ENCODE measurements at regions not wholly inside any gene's neighbourhood (a gene's known extent, or its start where the extent isn't known, plus 50 kb on each side); places are given as distances from the start of the nearest gene placed in this dataset.

GRCh38 chr13:103521532-103521931 lies 455.3 kb upstream of the SLC10A2 start:
- TF ChIP-seq JUNB (IDR thresholded peaks at IDR 0.05; ENCODE audit: unreplicated experiment): no peak
- TF ChIP-seq EZH2 (IDR thresholded peaks at IDR 0.05; ENCODE audit: low read depth, unreplicated experiment): no peak
- TF ChIP-seq CTCF (conservative IDR thresholded peaks at IDR 0.05; ENCODE audit: low read depth in 2 of 2): no peak
- TF ChIP-seq EZH2phosphoT487 (IDR thresholded peaks at IDR 0.05; ENCODE audit: unreplicated experiment): no peak
- no peak for TF ChIP-seq POLR2AphosphoS5 (IDR thresholded peaks at IDR 0.05; ENCODE audit: low read depth)
- no peak for TF ChIP-seq REST (IDR thresholded peaks at IDR 0.05; ENCODE audit: unreplicated experiment)
- TF ChIP-seq CREB1 (CRISPR knock-in tag; IDR thresholded peaks at IDR 0.05; ENCODE audit: low read depth): no peak
- no peak for TF ChIP-seq ZNF331 (CRISPR knock-in tag; IDR thresholded peaks at IDR 0.05; ENCODE audit: low read depth)
- no peak for TF ChIP-seq ETS1 (IDR thresholded peaks at IDR 0.05)

Data from GM23338 (cell line).